PC-9 (cell line): ENCODE measurements at regions not wholly inside any gene's neighbourhood (a gene's known extent, or its start where the extent isn't known, plus 50 kb on each side); places are given as distances from the start of the nearest gene placed in this dataset.

Experiments used
- CTCF ChIP-seq: fragments of 200-600 bp; sonication (generic); conservative IDR thresholded peaks from 2 replicates; pipeline ENCODE4 v1.6.1; 2017; ENCODE audit warnings: mixed run types, antibody characterized with exemption, mild to moderate bottlenecking, moderate library complexity
- EZH2 ChIP-seq: fragments of 200-600 bp; sonication (generic); IDR thresholded peaks from 2 replicates; pipeline ENCODE4 v1.8.0; 2017; ENCODE audit warnings: antibody characterized with exemption, low read depth

- no peak for TF ChIP-seq CTCF
- TF ChIP-seq EZH2 = no peak
These were observed 567.2 kb downstream of the FSCB start for GRCh38 chr14:43939836-43940235.
